Activated T-helper 2 cell treated with anti-CD3 and anti-CD28 coated beads, Interferon-gamma antibody, Interleukin-2, Interleukin-4, amounts not matched to agents 10 μg/mL and 5 μg/mL and 100 μg/mL, durations not matched to agents 14 hours and 24 hours and 36 hours (primary cell): ENCODE measurements at regions not wholly inside any gene's neighbourhood (a gene's known extent, or its start where the extent isn't known, plus 50 kb on each side); places are given as distances from the start of the nearest gene placed in this dataset.
A peak's percentile ranks its signal among the peaks of the same experiment; 100 is the strongest.

Source experiments
- DNase-seq: peaks from one replicate; pipeline ENCODE4 v3.0.0; 2021; ENCODE audit warnings: low spot score
- H3K27ac Mint-ChIP-seq: one replicate; pipeline ENCODE4 v1.8.0; 2021; ENCODE audit warnings: mixed read lengths
- H3K27me3 Mint-ChIP-seq: one replicate; pipeline ENCODE4 v1.8.0; 2021; ENCODE audit warnings: low read depth, mixed read lengths
- H3K36me3 Mint-ChIP-seq: one replicate; pipeline ENCODE4 v1.8.0; 2021; ENCODE audit warnings: low read depth, mixed read lengths
- H3K4me1 Mint-ChIP-seq: one replicate; pipeline ENCODE4 v1.8.0; 2021; ENCODE audit warnings: low read depth, mixed read lengths
- H3K4me3 Mint-ChIP-seq: one replicate; pipeline ENCODE4 v1.8.0; 2021; ENCODE audit warnings: low read depth, mild to moderate bottlenecking, moderate library complexity, mixed read lengths
- H3K9me3 Mint-ChIP-seq: one replicate; pipeline ENCODE4 v1.8.0; 2021; ENCODE audit warnings: mixed read lengths
- intact Hi-C: fragments of 100-400 bp; cut with micrococcal nuclease; formaldehyde crosslinking; loops from one replicate; pipeline ENCODE4 v1.15.1; 2023

GRCh38 chr6:17027441-17027840, 74.4 kb upstream of the STMND1 start:
- intact Hi-C loops, result no loop called here
- H3K9me3 Mint-ChIP-seq, result no peaks in the 10 kb centered on the region
- no peaks in the 10 kb centered on the region for H3K36me3 Mint-ChIP-seq
- H3K4me1 Mint-ChIP-seq, result no peaks in the 10 kb centered on the region
- no peak for DNase-seq
- H3K27ac Mint-ChIP-seq, result no peak overlapping the region
- H3K4me3 Mint-ChIP-seq, result no peak overlapping the region
- H3K27me3 Mint-ChIP-seq, result peaks cover 23% of the 10 kb centered on the region

- Mint-ChIP-seq H3K27me3 (peaks cover 37% of the 10 kb centered on the region), H3K4me1 (no peaks in the 10 kb centered on the region), H3K36me3 (no peaks in the 10 kb centered on the region), H3K27ac (no peak overlapping the region), H3K9me3 (no peaks in the 10 kb centered on the region), H3K4me3 (no peak overlapping the region)
- DNase-seq, result no peak
- intact Hi-C loops, result no loop called here
These were observed 79.2 kb upstream of the STMND1 start for GRCh38 chr6:17022604-17023003.

- Mint-ChIP-seq H3K4me1 (peaks cover 2% of the 10 kb centered on the region), H3K36me3 (no peaks in the 10 kb centered on the region), H3K9me3 (no peaks in the 10 kb centered on the region), H3K4me3 (no peak overlapping the region), H3K27me3 (peaks cover 44% of the 10 kb centered on the region), H3K27ac (no peak overlapping the region)
- intact Hi-C loops, result no loop called here
- no peak for DNase-seq
These were observed 80.3 kb upstream of the STMND1 start for GRCh38 chr6:17021539-17021889.

- no peaks in the 10 kb centered on the region for H3K36me3 Mint-ChIP-seq
- DNase-seq, result no peak
- H3K4me3 Mint-ChIP-seq, result no peak overlapping the region
- intact Hi-C loops, result no loop called here
- H3K9me3 Mint-ChIP-seq, result no peaks in the 10 kb centered on the region
- peaks cover 2% of the 10 kb centered on the region for H3K4me1 Mint-ChIP-seq
- H3K27ac Mint-ChIP-seq, result no peak overlapping the region
- H3K27me3 Mint-ChIP-seq, result peaks cover 44% of the 10 kb centered on the region
These were observed 80.8 kb upstream of the STMND1 start for GRCh38 chr6:17020889-17021538.

GRCh38 chr6:17018425-17018824, 83.4 kb upstream of the STMND1 start:
- H3K27ac Mint-ChIP-seq, result no peak overlapping the region
- H3K9me3 Mint-ChIP-seq, result no peaks in the 10 kb centered on the region
- H3K4me3 Mint-ChIP-seq, result no peak overlapping the region
- DNase-seq, result no peak
- peaks cover 11% of the 10 kb centered on the region for H3K4me1 Mint-ChIP-seq
- H3K27me3 Mint-ChIP-seq, result peaks cover 49% of the 10 kb centered on the region
- intact Hi-C loops, result no loop called here
- no peaks in the 10 kb centered on the region for H3K36me3 Mint-ChIP-seq

GRCh38 chr6:17017416-17017815, 84.4 kb upstream of the STMND1 start:
- peaks cover 11% of the 10 kb centered on the region for H3K4me1 Mint-ChIP-seq
- intact Hi-C loops, result no loop called here
- H3K9me3 Mint-ChIP-seq, result no peaks in the 10 kb centered on the region
- no peaks in the 10 kb centered on the region for H3K36me3 Mint-ChIP-seq
- H3K27ac Mint-ChIP-seq, result no peak overlapping the region
- DNase-seq, result no peak
- H3K27me3 Mint-ChIP-seq, result peaks cover 49% of the 10 kb centered on the region
- no peak overlapping the region for H3K4me3 Mint-ChIP-seq

GRCh38 chr6:17015551-17016381, 86.1 kb upstream of the STMND1 start:
- Mint-ChIP-seq H3K27me3 (peaks cover 50% of the 10 kb centered on the region), H3K27ac (no peak overlapping the region), H3K4me3 (peak overlapping the region; percentile 31), H3K9me3 (no peaks in the 10 kb centered on the region), H3K36me3 (no peaks in the 10 kb centered on the region), H3K4me1 (peaks cover 11% of the 10 kb centered on the region)
- intact Hi-C loops, result no loop called here
- DNase-seq, result peak; percentile 18

GRCh38 chr6:17015144-17015543, 86.7 kb upstream of the STMND1 start:
- Mint-ChIP-seq H3K36me3 (no peaks in the 10 kb centered on the region), H3K4me1 (peaks cover 11% of the 10 kb centered on the region), H3K27ac (no peak overlapping the region), H3K9me3 (no peaks in the 10 kb centered on the region), H3K4me3 (peak overlapping the region; percentile 31), H3K27me3 (peaks cover 53% of the 10 kb centered on the region)
- intact Hi-C loops, result no loop called here
- DNase-seq, result no peak

- H3K36me3 Mint-ChIP-seq, result no peaks in the 10 kb centered on the region
These were observed 88.1 kb upstream of the STMND1 start for GRCh38 chr6:17013701-17014100.

GRCh38 chr6:17012421-17013225, 89.2 kb upstream of the STMND1 start:
- Mint-ChIP-seq H3K27me3 (peaks cover 49% of the 10 kb centered on the region), H3K27ac (no peak overlapping the region), H3K4me3 (no peak overlapping the region), H3K9me3 (peaks cover 6% of the 10 kb centered on the region), H3K36me3 (no peaks in the 10 kb centered on the region), H3K4me1 (peaks cover 13% of the 10 kb centered on the region)
- no peak for DNase-seq
- intact Hi-C loops, result no loop called here

More at GRCh38 chr6:17013701-17014100, 88.1 kb upstream of the STMND1 start:
- Mint-ChIP-seq H3K9me3 (no peaks in the 10 kb centered on the region), H3K27me3 (peaks cover 46% of the 10 kb centered on the region), H3K27ac (no peak overlapping the region), H3K4me1 (peaks cover 11% of the 10 kb centered on the region), H3K4me3 (no peak overlapping the region)
- DNase-seq, result no peak
- intact Hi-C loops, result no loop called here

- no peak for DNase-seq
- intact Hi-C loops, result no loop called here
- Mint-ChIP-seq H3K27ac (no peak overlapping the region), H3K4me1 (peaks cover 16% of the 10 kb centered on the region), H3K27me3 (peaks cover 44% of the 10 kb centered on the region), H3K4me3 (no peak overlapping the region), H3K9me3 (peaks cover 8% of the 10 kb centered on the region), H3K36me3 (no peaks in the 10 kb centered on the region)
These were observed 89.9 kb upstream of the STMND1 start for GRCh38 chr6:17011985-17012384.

GRCh38 chr6:17007749-17008148, 94.1 kb upstream of the STMND1 start:
- H3K9me3 Mint-ChIP-seq, result peaks cover 8% of the 10 kb centered on the region
- intact Hi-C loops, result no loop called here
- no peak overlapping the region for H3K27ac Mint-ChIP-seq
- no peak for DNase-seq
- no peak overlapping the region for H3K4me3 Mint-ChIP-seq
- peaks cover 23% of the 10 kb centered on the region for H3K27me3 Mint-ChIP-seq
- H3K4me1 Mint-ChIP-seq, result peaks cover 5% of the 10 kb centered on the region
- no peaks in the 10 kb centered on the region for H3K36me3 Mint-ChIP-seq

GRCh38 chr6:17006543-17006942, 95.3 kb upstream of the STMND1 start:
- DNase-seq, result no peak
- intact Hi-C loops, result no loop called here
- peaks cover 5% of the 10 kb centered on the region for H3K4me1 Mint-ChIP-seq
- H3K9me3 Mint-ChIP-seq, result peaks cover 8% of the 10 kb centered on the region
- no peak overlapping the region for H3K27ac Mint-ChIP-seq
- H3K36me3 Mint-ChIP-seq, result no peaks in the 10 kb centered on the region
- no peak overlapping the region for H3K4me3 Mint-ChIP-seq
- H3K27me3 Mint-ChIP-seq, result peaks cover 32% of the 10 kb centered on the region
